ENCODE measurements at regions not wholly inside any gene's neighbourhood (a gene's known extent, or its start where the extent isn't known, plus 50 kb on each side); places are given as distances from the start of the nearest gene placed in this dataset.

- TF ChIP-seq ZNF274 (IDR thresholded peaks at IDR 0.05; ENCODE audit: low read depth, low read length) = no peak
Measured at GRCh38 chr11:95304777-95305176, 73.8 kb upstream of the SESN3 start.

DNA sequence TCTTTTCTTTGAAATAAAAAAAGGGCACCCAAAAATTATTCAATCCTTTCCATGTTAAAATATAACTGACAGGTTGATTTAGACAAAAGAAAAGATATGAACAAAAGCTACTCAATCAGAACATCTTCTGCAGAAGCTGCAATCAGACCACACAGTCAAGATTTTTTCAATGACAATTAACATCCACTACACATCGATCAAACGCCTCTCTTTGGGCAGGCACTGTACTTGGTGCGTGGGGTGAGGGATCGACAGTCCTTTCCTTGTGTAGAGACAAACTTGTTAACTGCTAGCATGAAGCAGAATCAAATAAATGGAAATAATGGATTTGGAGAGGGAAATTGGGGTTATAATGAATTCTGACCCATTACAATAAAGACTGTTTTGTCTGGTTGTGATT is 71.2 kb upstream of the SESN3 start:
- TF ChIP-seq ZNF274 (IDR thresholded peaks at IDR 0.05; ENCODE audit: low read depth, low read length) = no peak
- H3K4me3 ChIP-seq (ENCODE audit: low read length) = no peak overlapping the region

More at GRCh38 chr11:95304777-95305176, 73.8 kb upstream of the SESN3 start:
- no peak overlapping the region for H3K4me3 ChIP-seq (ENCODE audit: low read length)

DNA sequence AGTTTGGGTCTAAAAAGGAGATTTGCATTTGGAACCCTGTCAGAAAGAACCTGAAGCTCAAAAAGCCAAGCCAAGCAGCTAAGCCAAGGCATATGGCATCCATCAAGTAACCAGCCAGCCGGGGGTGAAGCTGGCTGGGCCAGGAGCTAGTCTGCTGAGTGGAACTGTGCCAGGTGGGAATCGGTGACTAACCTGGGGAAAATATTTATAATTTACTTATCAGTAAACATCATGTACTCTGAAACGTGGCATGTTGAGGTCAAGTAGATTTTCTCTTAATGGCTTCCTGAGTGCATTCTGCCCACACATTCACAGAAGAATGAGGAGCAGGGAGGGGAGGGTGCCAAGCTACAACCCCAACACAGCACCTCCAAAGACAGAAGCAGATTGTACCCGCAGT is 70.5 kb upstream of the SESN3 start:
- H3K4me3 ChIP-seq (ENCODE audit: low read length) = no peak overlapping the region
- TF ChIP-seq ZNF274 (IDR thresholded peaks at IDR 0.05; ENCODE audit: low read depth, low read length) = no peak

DNA sequence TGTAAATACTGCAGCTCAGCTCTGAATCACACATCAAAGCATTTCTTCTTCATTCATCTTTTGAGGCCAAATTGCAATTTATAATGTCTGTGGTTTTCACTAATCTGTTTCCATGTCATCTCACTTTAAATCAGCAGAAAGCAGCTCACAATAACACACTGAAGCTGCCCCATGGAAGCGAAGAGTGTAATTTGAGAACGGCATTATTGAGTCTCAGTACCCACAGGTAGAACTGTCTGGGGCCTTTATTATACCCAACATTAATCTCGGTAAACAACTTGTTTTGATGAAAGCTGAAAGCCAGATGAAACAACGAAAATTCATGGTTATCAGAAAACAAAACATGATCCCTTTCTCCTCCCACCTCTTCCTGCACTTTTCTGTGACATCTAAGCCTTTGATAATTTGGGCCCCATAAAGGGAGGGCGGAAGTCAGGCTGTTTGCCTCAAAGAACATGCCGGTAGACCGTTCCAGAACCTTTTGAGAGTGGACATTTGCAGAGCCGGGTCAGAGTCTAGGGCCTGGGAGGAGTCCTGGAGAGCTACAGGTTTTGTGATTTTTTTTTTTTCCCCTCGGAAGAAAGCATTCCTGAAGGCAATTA is 68.2 kb upstream of the SESN3 start:
- no peak overlapping the region for H3K4me3 ChIP-seq (ENCODE audit: low read length)
- TF ChIP-seq ZNF274 (IDR thresholded peaks at IDR 0.05; ENCODE audit: low read depth, low read length) = no peak

DNA sequence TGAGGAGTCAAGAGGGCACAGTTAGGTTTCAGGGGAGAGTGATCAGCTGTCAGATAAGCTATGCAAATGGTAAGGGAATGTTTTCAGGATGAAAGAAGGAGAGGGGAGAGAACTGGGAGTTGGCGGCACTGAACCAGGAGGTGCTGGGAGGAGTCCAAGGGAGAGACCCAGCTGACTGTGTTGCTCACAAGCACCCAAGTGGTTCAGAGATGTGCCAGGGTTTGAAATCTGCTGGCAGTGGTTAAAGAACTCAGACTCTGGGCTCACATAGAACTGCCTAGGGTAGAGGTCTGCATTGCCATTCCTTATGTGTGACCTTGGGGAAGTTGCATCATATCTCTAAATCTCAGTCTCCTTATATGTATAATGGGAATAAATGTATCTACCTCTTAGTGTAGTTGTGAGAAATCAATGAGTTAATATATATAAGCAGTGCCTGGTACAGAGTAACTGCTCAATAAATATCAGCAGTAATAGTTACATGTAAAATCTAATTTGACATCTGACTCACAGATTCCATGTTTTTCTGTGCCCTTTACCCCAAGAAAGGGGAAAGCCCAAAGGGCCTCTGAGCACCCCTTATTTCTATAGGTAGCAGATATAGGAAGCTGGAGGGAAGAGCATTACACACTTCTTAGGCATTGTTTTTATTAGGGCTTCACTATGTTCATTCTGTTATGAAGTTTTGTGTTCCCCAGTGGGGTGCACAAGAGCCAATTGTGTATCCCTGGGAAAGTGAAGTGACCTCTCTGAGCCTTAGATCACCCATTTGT is 66.9 kb upstream of the SESN3 start:
- TF ChIP-seq ZNF274 (IDR thresholded peaks at IDR 0.05; ENCODE audit: low read depth, low read length) = no peak
- no peak overlapping the region for H3K4me3 ChIP-seq (ENCODE audit: low read length)

DNA sequence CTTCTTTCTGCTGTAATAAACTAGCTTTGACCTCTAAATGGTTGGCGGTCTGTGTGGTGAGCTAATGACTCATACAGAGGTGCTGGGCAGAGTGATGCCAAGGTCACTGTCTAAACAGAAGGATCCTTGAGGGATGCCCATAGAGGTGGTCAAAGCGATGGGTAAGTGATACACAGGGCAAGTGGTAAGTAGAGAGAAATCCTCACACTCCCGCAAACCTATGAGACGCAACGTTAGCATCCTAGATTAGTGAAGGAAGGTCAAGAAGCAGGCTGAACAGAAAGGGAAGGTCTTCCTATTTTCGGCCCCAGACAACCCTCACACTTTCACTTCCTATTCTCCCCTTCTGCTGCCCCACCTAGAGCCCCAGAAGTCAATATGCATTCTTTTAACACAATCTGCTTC is 65.6 kb upstream of the SESN3 start:
- peak overlapping the region; percentile 47; the same call in 1 of the 2 replicates for H3K4me3 ChIP-seq (ENCODE audit: low read length)
- no peak for TF ChIP-seq ZNF274 (IDR thresholded peaks at IDR 0.05; ENCODE audit: low read depth, low read length)

GRCh38 chr11:95296165-95296564 is 65.2 kb upstream of the SESN3 start:
- no peak for TF ChIP-seq ZNF274 (IDR thresholded peaks at IDR 0.05; ENCODE audit: low read depth, low read length)
- no peak overlapping the region for H3K4me3 ChIP-seq (ENCODE audit: low read length)

- no peak for TF ChIP-seq ZNF274 (IDR thresholded peaks at IDR 0.05; ENCODE audit: low read depth, low read length)
- no peak overlapping the region for H3K4me3 ChIP-seq (ENCODE audit: low read length)
Measured at GRCh38 chr11:95295382-95296149, 64.6 kb upstream of the SESN3 start.

DNA sequence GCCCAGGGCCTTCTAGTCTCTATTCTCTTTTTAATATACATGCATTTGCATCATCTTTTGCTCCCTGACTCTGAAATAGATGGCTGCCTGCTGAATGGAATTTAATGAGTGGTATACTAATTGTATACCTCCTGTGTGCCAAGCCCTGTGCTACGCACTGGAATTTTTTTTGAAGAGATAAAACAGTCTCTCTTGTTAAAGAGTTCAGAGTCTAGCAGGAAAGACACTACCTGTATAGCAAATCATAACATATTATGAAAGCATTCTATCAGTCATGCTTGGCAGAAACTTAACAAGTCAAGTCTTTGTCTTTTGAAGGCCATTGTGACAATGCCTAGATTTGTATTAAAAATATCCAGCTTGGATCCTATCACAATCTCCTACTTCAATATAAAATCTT is 63.7 kb upstream of the SESN3 start:
- H3K4me3 ChIP-seq (ENCODE audit: low read length) = no peak overlapping the region
- no peak for TF ChIP-seq ZNF274 (IDR thresholded peaks at IDR 0.05; ENCODE audit: low read depth, low read length)

DNA sequence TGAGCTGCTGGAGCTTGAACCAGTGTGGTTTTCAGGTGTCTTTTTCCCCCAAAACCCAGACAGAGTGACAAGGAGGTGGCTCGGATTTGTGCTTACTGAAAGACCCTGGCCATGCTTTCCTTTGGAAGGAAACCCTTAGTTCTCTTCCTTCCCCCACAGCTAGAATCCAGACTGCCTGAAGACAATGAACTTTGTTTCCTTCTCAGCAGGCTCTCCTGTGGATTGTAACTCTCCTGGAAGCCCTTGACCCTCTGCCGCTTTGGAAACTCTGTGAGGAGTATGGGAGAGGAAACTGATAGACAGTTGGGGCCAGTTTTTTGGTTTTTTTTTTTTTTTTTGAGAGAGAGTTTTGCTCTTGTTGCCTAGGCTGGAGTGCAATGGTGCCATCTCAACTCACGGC is 62.1 kb upstream of the SESN3 start:
- TF ChIP-seq ZNF274 (IDR thresholded peaks at IDR 0.05; ENCODE audit: low read depth, low read length) = no peak
- no peak overlapping the region for H3K4me3 ChIP-seq (ENCODE audit: low read length)

DNA sequence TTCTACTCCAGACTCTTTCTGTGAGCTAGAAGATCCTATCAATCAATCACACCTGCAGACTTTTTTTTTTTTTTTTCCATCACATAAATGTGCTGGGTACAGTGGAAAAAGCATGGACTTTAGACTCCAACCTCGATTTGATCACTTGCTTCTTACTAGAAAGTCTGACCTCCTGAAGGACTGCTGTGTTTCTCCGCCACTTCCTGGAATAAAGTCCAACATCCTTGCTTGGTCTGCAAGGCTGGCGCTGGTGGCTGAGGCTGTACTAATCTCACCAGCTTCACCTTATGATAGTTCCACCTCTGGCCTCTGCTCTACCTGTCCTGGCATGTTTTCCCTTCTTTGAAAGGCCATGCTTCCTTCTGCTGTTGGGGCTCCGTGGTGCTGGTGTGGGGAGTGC is 60.9 kb upstream of the SESN3 start:
- no peak for TF ChIP-seq ZNF274 (IDR thresholded peaks at IDR 0.05; ENCODE audit: low read depth, low read length)

DNA sequence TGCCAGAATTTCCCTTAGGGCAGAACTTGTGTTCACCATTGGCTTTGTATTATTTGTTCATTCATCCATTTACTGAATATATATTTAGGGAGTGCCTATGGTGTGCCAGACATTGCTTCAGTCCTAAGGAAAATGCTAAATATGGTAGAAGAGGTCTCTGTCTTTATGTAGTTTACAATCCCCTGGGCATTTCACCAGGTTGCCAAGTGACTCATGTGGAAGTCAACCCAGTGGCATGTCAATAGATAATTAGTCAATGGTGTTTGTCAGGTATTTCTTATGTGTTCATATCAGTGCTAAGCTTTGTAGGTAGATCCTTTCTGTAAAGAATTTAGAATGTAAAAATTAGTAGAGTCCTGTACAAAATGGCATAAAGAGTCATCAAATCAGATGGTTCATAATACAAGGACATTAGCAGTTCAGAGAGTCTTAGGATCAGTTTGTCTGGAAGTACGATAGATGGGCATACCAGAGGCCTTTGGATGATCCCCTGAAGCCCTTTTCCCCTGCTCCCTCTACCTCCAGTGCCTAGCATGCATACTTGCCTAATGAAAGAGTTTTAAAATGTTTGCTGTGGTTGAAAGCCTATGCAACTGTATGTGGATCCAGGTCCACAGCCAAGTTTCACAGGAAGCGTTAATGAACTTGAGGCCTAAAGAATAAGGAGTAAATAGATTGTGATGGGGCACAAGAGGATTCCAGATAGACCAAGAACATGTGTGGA is 58.5 kb upstream of the SESN3 start:
- no peak for TF ChIP-seq ZNF274 (IDR thresholded peaks at IDR 0.05; ENCODE audit: low read depth, low read length)
- H3K4me3 ChIP-seq (ENCODE audit: low read length) = no peak overlapping the region

More for the DNA sequence above, 60.9 kb upstream of the SESN3 start:
- no peak overlapping the region for H3K4me3 ChIP-seq (ENCODE audit: low read length)

GRCh38 chr11:95284057-95285052 is 53.4 kb upstream of the SESN3 start:
- no peak overlapping the region for H3K4me3 ChIP-seq (ENCODE audit: low read length)
- TF ChIP-seq ZNF274 (IDR thresholded peaks at IDR 0.05; ENCODE audit: low read depth, low read length) = no peak
